NCI-H69 (cell line): ENCODE measurements at regions not wholly inside any gene's neighbourhood (a gene's known extent, or its start where the extent isn't known, plus 50 kb on each side); places are given as distances from the start of the nearest gene placed in this dataset.
A peak's percentile ranks its signal among the peaks of the same experiment; 100 is the strongest.
"Not testable (repeated sequence)": the region's sequence is repeated elsewhere in the genome, so short reads cannot be mapped to it uniquely, and the experiment has no call there.

Source experiments
- DNase-seq: peaks from one replicate; lab custom pipeline; 2025; lab: John Stamatoyannopoulos, UW

- DNase-seq, result no peak
Measured at GRCh38 chr2:14051401-14051800, 581.1 kb upstream of the LRATD1 start.

- no peak for DNase-seq
Measured at GRCh38 chr2:14053105-14053504, 579.4 kb upstream of the LRATD1 start.

GRCh38 chr2:14064346-14064745 is 568.2 kb upstream of the LRATD1 start:
- no peak for DNase-seq

GRCh38 chr2:14072338-14072737 is 560.2 kb upstream of the LRATD1 start:
- no peak for DNase-seq

GRCh38 chr2:14074691-14075090 is 557.8 kb upstream of the LRATD1 start:
- DNase-seq, result no peak

- no peak for DNase-seq
Measured at GRCh38 chr2:14079576-14079975, 552.9 kb upstream of the LRATD1 start.

GRCh38 chr2:14081521-14081920 is 551.0 kb upstream of the LRATD1 start:
- no peak for DNase-seq

GRCh38 chr2:14082640-14083039 is 549.9 kb upstream of the LRATD1 start:
- DNase-seq, result no peak

- peak; percentile 14 for DNase-seq
Measured at GRCh38 chr2:14094592-14094991, 537.9 kb upstream of the LRATD1 start.

- not testable (repeated sequence) for DNase-seq
Measured at GRCh38 chr2:14099101-14099500, 533.4 kb upstream of the LRATD1 start.

- DNase-seq, result no peak
Measured at GRCh38 chr2:14114275-14114674, 518.2 kb upstream of the LRATD1 start.

- no peak for DNase-seq
Measured at GRCh38 chr2:14120376-14120775, 512.1 kb upstream of the LRATD1 start.

- no peak for DNase-seq
Measured at GRCh38 chr2:14123436-14124103, 508.9 kb upstream of the LRATD1 start.

GRCh38 chr2:14125624-14126293 is 506.8 kb upstream of the LRATD1 start:
- no peak for DNase-seq

GRCh38 chr2:14126846-14127245 is 505.7 kb upstream of the LRATD1 start:
- DNase-seq, result no peak

- no peak for DNase-seq
Measured at GRCh38 chr2:14127765-14128164, 504.8 kb upstream of the LRATD1 start.

GRCh38 chr2:14132386-14132785 is 500.1 kb upstream of the LRATD1 start:
- DNase-seq, result no peak

- no peak for DNase-seq
Measured at GRCh38 chr2:14134771-14135170, 497.7 kb upstream of the LRATD1 start.

GRCh38 chr2:14136030-14136429 is 496.5 kb upstream of the LRATD1 start:
- DNase-seq, result no peak

GRCh38 chr2:14137643-14138042 is 494.9 kb upstream of the LRATD1 start:
- DNase-seq, result peak; percentile 5

GRCh38 chr2:14140009-14140550 is 492.4 kb upstream of the LRATD1 start:
- DNase-seq, result no peak

GRCh38 chr2:14143435-14143834 is 489.1 kb upstream of the LRATD1 start:
- no peak for DNase-seq

GRCh38 chr2:14148216-14148615 is 484.3 kb upstream of the LRATD1 start:
- peak; percentile 28 for DNase-seq

- no peak for DNase-seq
Measured at GRCh38 chr2:14157816-14158215, 474.7 kb upstream of the LRATD1 start.
